ENCODE measurements at regions not wholly inside any gene's neighbourhood (a gene's known extent, or its start where the extent isn't known, plus 50 kb on each side); places are given as distances from the start of the nearest gene placed in this dataset.

- TF ChIP-seq CTCF (conservative IDR thresholded peaks at IDR 0.05; ENCODE audit: control insufficient read depth, insufficient read depth, low read depth, low read length) = no peak
- no peak overlapping the region for H3K4me3 ChIP-seq (ENCODE audit: control insufficient read depth, low read depth, low read length)
- DNase-seq (ENCODE audit: low read depth) = no peak
Measured at GRCh38 chr13:38635030-38635429, 51.8 kb upstream of the FREM2 start.

GRCh38 chr13:38636073-38636472 is 50.8 kb upstream of the FREM2 start:
- no peak for TF ChIP-seq CTCF (conservative IDR thresholded peaks at IDR 0.05; ENCODE audit: control insufficient read depth, insufficient read depth, low read depth, low read length)
- DNase-seq (ENCODE audit: low read depth) = no peak
- H3K4me3 ChIP-seq (ENCODE audit: control insufficient read depth, low read depth, low read length) = no peak overlapping the region

- no peak overlapping the region for H3K4me3 ChIP-seq (ENCODE audit: control insufficient read depth, low read depth, low read length)
- no peak for DNase-seq (ENCODE audit: low read depth)
- TF ChIP-seq CTCF (conservative IDR thresholded peaks at IDR 0.05; ENCODE audit: control insufficient read depth, insufficient read depth, low read depth, low read length) = no peak
Measured at GRCh38 chr13:38636761-38637160, 50.1 kb upstream of the FREM2 start.

Data from fibroblast of mammary gland (primary cell).